HG03175 (cell line): ENCODE measurements at regions not wholly inside any gene's neighbourhood (a gene's known extent, or its start where the extent isn't known, plus 50 kb on each side); places are given as distances from the start of the nearest gene placed in this dataset.
"Not testable (repeated sequence)": the region's sequence is repeated elsewhere in the genome, so short reads cannot be mapped to it uniquely, and the experiment has no call there.

Experiments used
- ATAC-seq: cut with Tn5 transposase; IDR thresholded peaks from one replicate; pipeline ENCODE4 v1.9.1; 2021; ENCODE audit warnings: mild to moderate bottlenecking, moderate library complexity; ENCODE audit not compliant: unreplicated experiment

- ATAC-seq = no peak
These were observed 325.6 kb downstream of the NR4A2 start for GRCh38 chr2:156006721-156007618.

GRCh38 chr2:156005999-156006712 lies 326.4 kb downstream of the NR4A2 start:
- no peak for ATAC-seq

- no peak for ATAC-seq
These were observed 327.0 kb downstream of the NR4A2 start for GRCh38 chr2:156005531-156005930.

GRCh38 chr2:156004459-156004858 lies 328.1 kb downstream of the NR4A2 start:
- ATAC-seq = no peak

GRCh38 chr2:156003780-156004179 lies 328.7 kb downstream of the NR4A2 start:
- no peak for ATAC-seq

GRCh38 chr2:156001851-156002250 lies 330.7 kb downstream of the NR4A2 start:
- no peak for ATAC-seq

- ATAC-seq = no peak
These were observed 335.0 kb downstream of the NR4A2 start for GRCh38 chr2:155997538-155997937.

GRCh38 chr2:155994315-155994714 lies 338.2 kb downstream of the NR4A2 start:
- ATAC-seq = no peak

GRCh38 chr2:155983845-155984244 lies 348.7 kb downstream of the NR4A2 start:
- no peak for ATAC-seq

GRCh38 chr2:155982135-155982534 lies 350.4 kb downstream of the NR4A2 start:
- ATAC-seq = no peak

GRCh38 chr2:155980941-155981560 lies 351.5 kb downstream of the NR4A2 start:
- peak; percentile 70 for ATAC-seq

GRCh38 chr2:155975734-155976133 lies 356.8 kb downstream of the NR4A2 start:
- ATAC-seq = no peak

- ATAC-seq = no peak
These were observed 359.6 kb downstream of the NR4A2 start for GRCh38 chr2:155972916-155973315.

GRCh38 chr2:155966064-155966471 lies 366.5 kb downstream of the NR4A2 start:
- not testable (repeated sequence) for ATAC-seq

- ATAC-seq = no peak
These were observed 367.0 kb downstream of the NR4A2 start for GRCh38 chr2:155965415-155966063.

- ATAC-seq = no peak
These were observed 370.9 kb downstream of the NR4A2 start for GRCh38 chr2:155961641-155962040.

GRCh38 chr2:155958834-155959233 lies 373.7 kb downstream of the NR4A2 start:
- ATAC-seq = no peak

- ATAC-seq = no peak
These were observed 385.5 kb downstream of the NR4A2 start for GRCh38 chr2:155947069-155947468.

- ATAC-seq = no peak
These were observed 388.3 kb downstream of the NR4A2 start for GRCh38 chr2:155944218-155944617.

- ATAC-seq = no peak
These were observed 402.2 kb downstream of the NR4A2 start for GRCh38 chr2:155930312-155930711.

- ATAC-seq = no peak
These were observed 415.1 kb downstream of the NR4A2 start for GRCh38 chr2:155917380-155917779.
